Right lobe of liver (tissue), 6 donors: ENCODE measurements at regions not wholly inside any gene's neighbourhood (a gene's known extent, or its start where the extent isn't known, plus 50 kb on each side); places are given as distances from the start of the nearest gene placed in this dataset.

Source experiments
- ATAC-seq, 4 donors: fragments of 200-7000 bp; cut with Tn5 transposase; one replicate each; pipeline ENCODE4 v1.9.1; 2020; ENCODE audit warnings: mild to moderate bottlenecking in 4 of 4, moderate library complexity in 4 of 4
- DNase-seq, 3 donors: peaks; one replicate each; pipeline ENCODE4 v3.0.0-alpha.2; 2020
- H3K27ac ChIP-seq, 3 donors: fragments of 200-600 bp; one replicate each; pipeline ENCODE4 v1.8.0; 2022
- H3K27me3 ChIP-seq, 2 donors: fragments of 200-600 bp; one replicate each; pipeline ENCODE4 v1.8.0; 2022
- H3K36me3 ChIP-seq, 4 donors: fragments of 200-600 bp; sonication (generic) in 1 of 4; one replicate each; pipeline versions ENCODE4 v1.5.1 to v1.8.0; 2017 to 2022; ENCODE audit warnings: control low read depth in 1 of 4
- H3K4me1 ChIP-seq, 4 donors: fragments of 200-600 bp; sonication (generic) in 1 of 4; one replicate each; pipeline versions ENCODE4 v1.5.1 to v1.8.0; 2017 to 2022; ENCODE audit warnings: control low read depth in 1 of 4
- H3K4me3 ChIP-seq, 3 donors: fragments of 200-600 bp; one replicate each; pipeline ENCODE4 v1.8.0; 2022
- H3K9me3 ChIP-seq, 4 donors: fragments of 200-600 bp; sonication (generic) in 1 of 4; one replicate each; pipeline versions ENCODE4 v1.5.1 to v1.8.0; 2017 to 2022; ENCODE audit warnings: control low read depth in 1 of 4
- POLR2A ChIP-seq: fragments of 450-650 bp; IDR thresholded peaks from one replicate; pipeline ENCODE4 v1.6.1; 2017; ENCODE audit warnings: antibody characterized with exemption, mild to moderate bottlenecking
- WGBS: methylation state at CpG from one replicate; pipeline ENCODE4 v1.1.6; 2018; ENCODE audit warnings: low coverage, low lambda C conversion rate; ENCODE audit not compliant: insufficient coverage; ENCODE audit errors: missing lambda C conversion rate; 5-methylcytosine and 5-hydroxymethylcytosine counted together
- intact Hi-C, 2 donors: fragments of 100-400 bp; cut with DNase I; formaldehyde crosslinking; loops; one replicate each; pipeline versions ENCODE4 v1.11.2 to v1.14.1; 2022
- TF ChIP-seq, protein P1 (sequence below), 4 donors: fragments of 200-600 bp in 3 of 4; fragments of 450-650 bp in 1 of 4; IDR thresholded peaks; one replicate each; pipeline versions ENCODE4 v1.5.1 to v1.8.0; 2016 to 2022; ENCODE audit warnings: antibody characterized with exemption in 4 of 4, mild to moderate bottlenecking in 2 of 4
- donor health status: DM: no; HTN: yes; CAD: no.
- donor health status: DM: no; HTN: no; CAD: no.
- donor health status: DM: no; HTN: no; CAD: no.
- donor health status: DM: no; HTN: yes; CAD: no.
- donor health status: DM: no; HTN: yes; CAD: no.

DNA sequence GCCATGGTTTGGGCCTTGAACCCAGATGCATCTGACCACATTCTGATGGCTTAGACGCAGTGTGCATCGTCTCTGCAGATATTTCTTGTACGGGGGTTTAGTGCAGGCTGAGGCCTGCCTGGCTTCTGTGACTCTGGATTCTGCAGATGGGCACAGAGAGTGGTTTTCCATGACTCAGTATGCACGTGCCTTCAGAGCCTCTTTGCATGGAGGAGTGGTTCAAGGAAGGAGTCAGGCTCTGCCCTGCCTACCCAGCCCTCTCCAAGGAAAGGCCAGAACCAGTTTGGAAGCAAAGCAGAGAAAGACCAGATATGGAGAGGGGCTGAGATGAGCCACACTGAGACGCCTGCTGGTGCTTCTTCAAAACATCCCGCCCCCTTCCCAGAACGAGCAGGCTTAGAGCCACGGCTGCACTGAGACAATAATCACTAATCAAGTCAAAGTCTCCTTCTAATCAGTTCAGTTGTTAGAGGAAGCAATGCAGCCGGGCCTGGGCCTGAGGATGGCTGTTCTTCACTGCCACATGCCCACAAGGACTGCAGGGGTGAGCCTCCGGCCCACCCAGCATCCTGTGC, 308.9 kb downstream of the NXPE2 start:
- no peaks in the 10 kb centered on the region for H3K27me3 ChIP-seq
- DNase-seq (no peak), ATAC-seq (no peak)
- H3K27ac ChIP-seq: no peak overlapping the region
- H3K36me3 ChIP-seq: no peaks in the 10 kb centered on the region
- 40% methylated on average over 5 of the region's 10 CpGs for WGBS
- no peak overlapping the region for H3K4me3 ChIP-seq
- H3K4me1 ChIP-seq: no peaks in the 10 kb centered on the region
- TF ChIP-seq POLR2A: no peak
- TF ChIP-seq, protein P1, sequence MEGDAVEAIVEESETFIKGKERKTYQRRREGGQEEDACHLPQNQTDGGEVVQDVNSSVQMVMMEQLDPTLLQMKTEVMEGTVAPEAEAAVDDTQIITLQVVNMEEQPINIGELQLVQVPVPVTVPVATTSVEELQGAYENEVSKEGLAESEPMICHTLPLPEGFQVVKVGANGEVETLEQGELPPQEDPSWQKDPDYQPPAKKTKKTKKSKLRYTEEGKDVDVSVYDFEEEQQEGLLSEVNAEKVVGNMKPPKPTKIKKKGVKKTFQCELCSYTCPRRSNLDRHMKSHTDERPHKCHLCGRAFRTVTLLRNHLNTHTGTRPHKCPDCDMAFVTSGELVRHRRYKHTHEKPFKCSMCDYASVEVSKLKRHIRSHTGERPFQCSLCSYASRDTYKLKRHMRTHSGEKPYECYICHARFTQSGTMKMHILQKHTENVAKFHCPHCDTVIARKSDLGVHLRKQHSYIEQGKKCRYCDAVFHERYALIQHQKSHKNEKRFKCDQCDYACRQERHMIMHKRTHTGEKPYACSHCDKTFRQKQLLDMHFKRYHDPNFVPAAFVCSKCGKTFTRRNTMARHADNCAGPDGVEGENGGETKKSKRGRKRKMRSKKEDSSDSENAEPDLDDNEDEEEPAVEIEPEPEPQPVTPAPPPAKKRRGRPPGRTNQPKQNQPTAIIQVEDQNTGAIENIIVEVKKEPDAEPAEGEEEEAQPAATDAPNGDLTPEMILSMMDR (IDR thresholded peaks at IDR 0.05): no peak
- intact Hi-C loops: no loop called here
- H3K9me3 ChIP-seq: no peaks in the 10 kb centered on the region

DNA sequence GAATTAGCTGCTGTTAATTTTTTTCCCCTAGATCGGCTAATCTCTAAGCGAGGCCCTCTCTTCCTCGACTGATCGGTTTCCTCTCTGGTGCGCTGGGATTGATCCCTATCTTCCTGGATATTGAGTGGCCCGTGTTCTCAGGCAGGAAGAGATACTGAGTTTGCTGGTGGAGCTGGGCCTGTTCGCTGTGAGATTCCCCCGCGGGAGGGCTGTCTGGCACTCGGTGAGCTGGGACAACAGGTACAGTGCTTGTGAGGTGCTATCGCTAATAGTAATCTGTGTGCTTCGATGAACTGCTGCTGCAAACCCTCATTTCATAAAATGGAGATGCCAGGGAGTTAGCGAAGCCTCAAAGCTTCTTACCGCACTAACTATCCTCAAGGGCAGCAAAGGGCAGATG, 310.3 kb downstream of the NXPE2 start:
- H3K27me3 ChIP-seq: no peaks in the 10 kb centered on the region
- no peaks in the 10 kb centered on the region for H3K4me1 ChIP-seq
- H3K36me3 ChIP-seq: no peaks in the 10 kb centered on the region
- TF ChIP-seq POLR2A: no peak
- TF ChIP-seq, protein P1 (IDR thresholded peaks at IDR 0.05): no peak
- intact Hi-C loops: no loop called here
- H3K9me3 ChIP-seq: no peaks in the 10 kb centered on the region
- no peak overlapping the region for H3K4me3 ChIP-seq
- ATAC-seq: no peak
- DNase-seq: no peak
- no peak overlapping the region for H3K27ac ChIP-seq
- 69% methylated on average over 14 of the region's 14 CpGs for WGBS

DNA sequence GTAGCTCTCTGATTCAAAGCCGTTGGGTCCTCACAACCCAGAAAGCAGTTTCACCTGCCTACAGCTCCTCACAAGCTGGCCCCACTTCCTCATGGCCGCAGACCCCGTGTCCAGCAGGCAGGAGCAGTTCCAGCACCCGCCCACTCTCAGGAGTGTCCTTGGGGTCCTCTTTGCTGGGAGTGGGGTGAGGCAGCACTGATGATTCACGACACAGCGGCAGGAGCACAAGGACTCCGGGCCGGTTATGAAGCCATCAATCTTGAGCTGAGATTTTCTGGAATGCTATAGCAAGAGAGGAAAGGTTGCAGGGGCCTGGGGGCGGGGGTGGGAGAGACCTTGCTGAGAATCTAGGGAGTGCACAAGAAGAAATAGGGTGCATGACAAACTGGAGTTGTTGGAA, 311.2 kb downstream of the NXPE2 start:
- no peak for ATAC-seq
- intact Hi-C loops: no loop called here
- no peak for DNase-seq
- H3K4me1 ChIP-seq: no peaks in the 10 kb centered on the region
- TF ChIP-seq POLR2A: no peak
- TF ChIP-seq, protein P1 (IDR thresholded peaks at IDR 0.05): no peak
- no peak overlapping the region for H3K27ac ChIP-seq
- no peaks in the 10 kb centered on the region for H3K9me3 ChIP-seq
- H3K27me3 ChIP-seq: no peaks in the 10 kb centered on the region
- H3K4me3 ChIP-seq: no peak overlapping the region
- no peaks in the 10 kb centered on the region for H3K36me3 ChIP-seq
- 59% methylated on average over 2 of the region's 9 CpGs for WGBS

DNA sequence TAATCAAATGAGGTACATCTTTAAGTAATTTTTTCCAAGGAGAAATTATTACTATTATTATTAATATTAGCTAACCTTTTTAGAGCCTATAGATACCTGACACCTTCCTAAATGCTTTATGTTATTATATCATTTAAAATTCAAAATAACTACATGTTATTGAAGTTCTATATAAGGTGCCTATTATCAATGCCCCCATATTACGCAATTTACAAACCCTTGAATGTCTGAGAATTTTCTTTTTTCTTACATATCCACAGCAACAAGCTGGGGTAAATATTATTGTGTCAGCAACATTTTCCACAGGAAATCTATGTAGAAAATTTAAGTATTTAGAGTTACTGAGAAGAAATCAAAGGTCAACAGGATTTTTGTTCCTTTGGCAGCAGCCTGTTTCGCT, 327.3 kb downstream of the NXPE2 start:
- H3K4me1 ChIP-seq: no peaks in the 10 kb centered on the region
- H3K36me3 ChIP-seq: no peaks in the 10 kb centered on the region
- no peak for DNase-seq
- H3K27ac ChIP-seq: no peak overlapping the region
- intact Hi-C loops: no loop called here
- H3K4me3 ChIP-seq: no peak overlapping the region
- TF ChIP-seq, protein P1 (IDR thresholded peaks at IDR 0.05): no peak
- no peak for TF ChIP-seq POLR2A
- ATAC-seq: no peak
- H3K27me3 ChIP-seq: no peaks in the 10 kb centered on the region
- 73% methylated on average over 2 of the region's 2 CpGs for WGBS
- no peaks in the 10 kb centered on the region for H3K9me3 ChIP-seq

DNA sequence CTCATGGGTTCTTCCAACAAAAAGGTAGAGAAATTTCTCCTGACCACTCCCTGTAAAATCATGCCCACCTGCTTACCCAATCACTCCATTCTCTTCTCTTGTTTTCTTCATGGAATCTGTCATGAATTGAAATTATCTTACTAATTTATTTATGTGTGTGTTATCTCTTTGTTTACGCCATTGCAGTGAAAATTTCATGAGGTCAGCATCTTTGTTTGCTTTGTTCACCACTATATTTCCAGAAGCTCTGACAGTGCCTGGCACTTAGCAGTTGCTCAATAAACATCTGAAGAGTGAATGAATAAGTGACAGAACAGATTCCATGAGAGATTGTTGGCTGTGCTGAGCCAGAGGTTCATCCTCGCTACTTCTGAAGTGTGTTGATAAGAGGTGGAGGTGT, 329.5 kb downstream of the NXPE2 start:
- no peak overlapping the region for H3K27ac ChIP-seq
- no peaks in the 10 kb centered on the region for H3K9me3 ChIP-seq
- no peak for DNase-seq
- TF ChIP-seq, protein P1 (IDR thresholded peaks at IDR 0.05): no peak
- TF ChIP-seq POLR2A: no peak
- no peaks in the 10 kb centered on the region for H3K36me3 ChIP-seq
- WGBS: 24% methylated on average over 2 of the region's 2 CpGs
- H3K4me3 ChIP-seq: no peak overlapping the region
- H3K27me3 ChIP-seq: no peaks in the 10 kb centered on the region
- intact Hi-C loops: no loop called here
- ATAC-seq: no peak
- no peaks in the 10 kb centered on the region for H3K4me1 ChIP-seq
